Choroid plexus epithelial cell (primary cell): ENCODE measurements at regions not wholly inside any gene's neighbourhood (a gene's known extent, or its start where the extent isn't known, plus 50 kb on each side); places are given as distances from the start of the nearest gene placed in this dataset.
"Not testable (repeated sequence)": the region's sequence is repeated elsewhere in the genome, so short reads cannot be mapped to it uniquely, and the experiment has no call there.

Experiments
- DNase-seq: peaks from one replicate; pipeline ENCODE4 v3.0.0-alpha.2; 2010; ENCODE audit warnings: low read depth
- H3K4me3 ChIP-seq: 2 replicates; pipeline ENCODE4 v1.5.1; 2011; ENCODE audit warnings: low read depth, mild to moderate bottlenecking, control low read depth, low read length, moderate library complexity
- CTCF ChIP-seq: conservative IDR thresholded peaks from 2 replicates; pipeline ENCODE4 v1.5.1; 2011; ENCODE audit warnings: low read depth, mild to moderate bottlenecking, control low read depth, inconsistent platforms, low read length, moderate library complexity

GRCh38 chr6:84943905-84944304 lies 179.5 kb upstream of the TBX18 start:
- no peak for DNase-seq
- TF ChIP-seq CTCF, result no peak
- no peak overlapping the region for H3K4me3 ChIP-seq

DNA sequence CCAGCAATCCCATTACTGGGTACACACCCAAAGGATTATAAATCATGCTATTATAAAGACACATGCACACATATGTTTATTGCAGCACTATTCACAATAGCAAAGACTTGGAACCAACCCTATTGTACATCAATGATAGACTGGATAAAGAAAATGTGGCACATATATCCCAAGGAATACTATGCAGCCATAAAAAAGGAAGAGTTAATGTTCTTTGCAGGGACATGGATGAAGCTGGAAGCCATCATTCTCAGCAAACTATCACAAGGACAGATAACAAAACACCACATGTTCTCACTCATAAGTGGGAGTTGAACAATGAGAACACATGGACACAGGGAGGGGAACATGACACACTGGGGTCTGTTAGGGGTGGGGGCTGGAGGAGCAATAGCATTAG lies 177.2 kb upstream of the TBX18 start:
- not testable (repeated sequence) for H3K4me3 ChIP-seq, DNase-seq

- no peak for DNase-seq
- no peak overlapping the region for H3K4me3 ChIP-seq
- no peak for TF ChIP-seq CTCF
These were observed 164.8 kb upstream of the TBX18 start for GRCh38 chr6:84929212-84929611.

DNA sequence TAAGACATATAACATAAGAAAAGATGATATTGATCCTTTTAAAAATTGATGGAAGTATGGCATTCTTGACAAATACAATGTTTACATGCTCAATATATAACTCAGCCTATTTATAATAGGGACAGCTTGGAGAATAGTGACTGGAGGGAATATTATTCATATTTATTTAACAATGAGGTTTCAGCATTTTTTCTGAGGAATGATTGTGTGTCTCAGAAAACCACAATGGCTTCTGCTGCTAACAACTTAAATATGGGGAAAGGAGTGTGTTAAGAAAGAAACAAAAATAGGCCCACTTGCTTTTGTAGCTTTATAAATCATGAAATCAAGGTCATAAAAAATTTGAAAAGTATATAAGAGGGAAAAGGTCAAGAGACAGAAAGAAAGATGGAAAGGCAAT lies 163.2 kb upstream of the TBX18 start:
- no peak for DNase-seq
- TF ChIP-seq CTCF, result no peak
- no peak overlapping the region for H3K4me3 ChIP-seq

GRCh38 chr6:84926189-84927155 lies 162.1 kb upstream of the TBX18 start:
- DNase-seq, result peak; percentile 52
- H3K4me3 ChIP-seq, result no peak overlapping the region
- TF ChIP-seq CTCF, result no peak

- TF ChIP-seq CTCF, result no peak
- no peak overlapping the region for H3K4me3 ChIP-seq
- peak; percentile 26 for DNase-seq
These were observed 157.5 kb upstream of the TBX18 start for GRCh38 chr6:84921891-84922290.

GRCh38 chr6:84920021-84920420 lies 155.6 kb upstream of the TBX18 start:
- no peak for TF ChIP-seq CTCF
- no peak overlapping the region for H3K4me3 ChIP-seq
- DNase-seq, result no peak
